OCI-LY3 (cell line): ENCODE measurements at regions not wholly inside any gene's neighbourhood (a gene's known extent, or its start where the extent isn't known, plus 50 kb on each side); places are given as distances from the start of the nearest gene placed in this dataset.

Experiments
- CTCF ChIP-seq: fragments of 200-600, 300-600 bp; sonication (generic); IDR thresholded peaks from 2 replicates; pipeline ENCODE4 v1.5.1; 2014; ENCODE audit warnings: antibody characterized with exemption, low read length, low read depth
- EZH2phosphoT487 ChIP-seq: fragments of 200-600 bp; shearing (Covaris generic); IDR thresholded peaks from 2 replicates; pipeline ENCODE4 v1.6.1; 2018; ENCODE audit warnings: antibody characterized with exemption, mixed run types, low read depth

- TF ChIP-seq CTCF (no peak), EZH2phosphoT487 (no peak)
Observed at GRCh38 chr18:45328811-45329210, 286.5 kb upstream of the SLC14A2 start.
